Keratinocyte (primary cell): ENCODE measurements at regions not wholly inside any gene's neighbourhood (a gene's known extent, or its start where the extent isn't known, plus 50 kb on each side); places are given as distances from the start of the nearest gene placed in this dataset.

Experiments
- DNase-seq: peaks from one replicate; pipeline ENCODE4 v3.0.0-alpha.2; 2011; ENCODE audit warnings: low read depth, missing footprints, low spot score
- FAIRE-seq: peaks from 2 replicates; lab custom pipeline; 2011; peaks lifted over from hg19 to GRCh38; lab: Jason Lieb, UNC
- H2AFZ ChIP-seq: 2 replicates; pipeline ENCODE4 v1.6.0; 2012; ENCODE audit warnings: low read length, control low read depth, inconsistent platforms; ENCODE audit not compliant: control insufficient read depth
- H3K27ac ChIP-seq: 2 replicates; pipeline ENCODE4 v1.5.1; 2011; ENCODE audit warnings: low read length; ENCODE audit not compliant: control insufficient read depth, insufficient read depth
- H3K27me3 ChIP-seq: 3 replicates; pipeline ENCODE4 v1.6.0; 2011; ENCODE audit warnings: low read length; ENCODE audit not compliant: control insufficient read depth, insufficient read depth; ENCODE audit errors: extremely low read depth
- H3K36me3 ChIP-seq, 2 experiments: 2 replicates in 1 of 2; 3 replicates in 1 of 2; pipeline ENCODE4 v1.5.1; 2011; ENCODE audit warnings: low read length in 2 of 2, mild to moderate bottlenecking in 1 of 2; ENCODE audit not compliant: control insufficient read depth in 2 of 2, insufficient read depth in 2 of 2; ENCODE audit errors: extremely low read depth in 1 of 2
- H3K4me1 ChIP-seq: 3 replicates; pipeline ENCODE4 v1.5.1; 2011; ENCODE audit warnings: low read length; ENCODE audit not compliant: control insufficient read depth, insufficient read depth; ENCODE audit errors: extremely low read depth
- H3K4me2 ChIP-seq: 3 replicates; pipeline ENCODE4 v1.6.0; 2011; ENCODE audit warnings: low read depth, low read length; ENCODE audit not compliant: control insufficient read depth, insufficient read depth; ENCODE audit errors: extremely low read depth
- H3K4me3 ChIP-seq, 3 experiments: fragments of 200-600 bp in 1 of 3; sonication (generic) in 1 of 3; 2 replicates in 2 of 3; 3 replicates in 1 of 3; pipeline ENCODE4 v1.5.1; 2011 to 2016; ENCODE audit warnings: low read length in 3 of 3, mild to moderate bottlenecking in 3 of 3, control low read depth in 2 of 3, inconsistent platforms in 1 of 3, low read depth in 1 of 3, mixed read lengths in 1 of 3, mixed run types in 1 of 3, moderate library complexity in 1 of 3; ENCODE audit not compliant: control insufficient read depth in 2 of 3, insufficient read depth in 2 of 3; ENCODE audit errors: extremely low read depth in 1 of 3
- H3K79me2 ChIP-seq: 2 replicates; pipeline ENCODE4 v1.6.0; 2012; ENCODE audit warnings: low read length; ENCODE audit not compliant: control insufficient read depth, insufficient read depth
- H3K9ac ChIP-seq: 3 replicates; pipeline ENCODE4 v1.6.0; 2011; ENCODE audit warnings: low read length; ENCODE audit not compliant: control insufficient read depth, insufficient read depth; ENCODE audit errors: extremely low read depth
- H3K9me1 ChIP-seq: 3 replicates; pipeline ENCODE4 v1.6.0; 2011; ENCODE audit warnings: low read length; ENCODE audit not compliant: control insufficient read depth, insufficient read depth; ENCODE audit errors: extremely low read depth
- H3K9me3 ChIP-seq: 2 replicates; pipeline ENCODE4 v1.5.1; 2012; ENCODE audit warnings: low read depth, low read length; ENCODE audit not compliant: control insufficient read depth
- H4K20me1 ChIP-seq: 3 replicates; pipeline ENCODE4 v1.6.0; 2011; ENCODE audit warnings: low read length; ENCODE audit not compliant: control insufficient read depth, insufficient read depth; ENCODE audit errors: extremely low read depth
- CTCF ChIP-seq, 3 experiments: IDR thresholded peaks in 1 of 3; conservative IDR thresholded peaks in 1 of 3; optimal IDR thresholded peaks in 1 of 3; 2 replicates in 2 of 3; 3 replicates in 1 of 3; pipeline versions ENCODE3 to v1.5.1; 2011; ENCODE audit warnings: low read length in 3 of 3, mild to moderate bottlenecking in 3 of 3, moderate library complexity in 2 of 3, control low read depth in 1 of 3, inconsistent platforms in 1 of 3; ENCODE audit not compliant: insufficient read depth in 2 of 3; ENCODE audit errors: extremely low read depth in 1 of 3
- EZH2 ChIP-seq: IDR thresholded peaks from one replicate; pipeline ENCODE4 v1.6.1; 2012; ENCODE audit warnings: inconsistent platforms, mild to moderate bottlenecking, low read length, moderate library complexity
- dilution Hi-C: fragments of 300-500 bp; cut with MboI; formaldehyde crosslinking; loops from one replicate; pipeline ENCODE4 v1.7.0; 2020; ENCODE audit warnings: low sequenced_read_pairs; ENCODE audit not compliant: extremely low pct_ligation_motif_present

- H3K9ac ChIP-seq: no peak overlapping the region
Observed at GRCh38 chr1:55904541-55904940, 674.8 kb downstream of the PLPP3 start.

GRCh38 chr1:55898181-55898580 lies 681.2 kb downstream of the PLPP3 start:
- H3K9me3 ChIP-seq: no peaks in the 10 kb centered on the region
- FAIRE-seq: no peak
- no peak overlapping the region for H3K4me2 ChIP-seq
- no peak overlapping the region for H3K27ac ChIP-seq
- H3K79me2 ChIP-seq: no peaks in the 10 kb centered on the region
- TF ChIP-seq EZH2: no peak
- TF ChIP-seq CTCF (optimal IDR thresholded peaks at IDR 0.05 in 1 of 3, IDR thresholded peaks at IDR 0.05 in 1 of 3, conservative IDR thresholded peaks at IDR 0.05 in 1 of 3; ENCODE audit: extremely low read depth in 1 of 3, insufficient read depth in 2 of 3, low read length in 3 of 3): no peak
- no peaks in the 10 kb centered on the region for H4K20me1 ChIP-seq
- H3K27me3 ChIP-seq: no peaks in the 10 kb centered on the region
- H3K36me3 ChIP-seq: no peaks in the 10 kb centered on the region
- no peak for DNase-seq
- dilution Hi-C loops: no loop called here
- no peaks in the 10 kb centered on the region for H3K9me1 ChIP-seq
- no peak overlapping the region for H3K9ac ChIP-seq
- no peak overlapping the region for H3K4me3 ChIP-seq
- no peak overlapping the region for H2AFZ ChIP-seq
- H3K4me1 ChIP-seq: no peaks in the 10 kb centered on the region

More at GRCh38 chr1:55904541-55904940, 674.8 kb downstream of the PLPP3 start:
- H3K27me3 ChIP-seq: no peaks in the 10 kb centered on the region
- H3K4me3 ChIP-seq: no peak overlapping the region
- H3K36me3 ChIP-seq: no peaks in the 10 kb centered on the region
- H3K4me2 ChIP-seq: no peak overlapping the region
- H2AFZ ChIP-seq: no peak overlapping the region
- no peaks in the 10 kb centered on the region for H3K9me3 ChIP-seq
- no peak for DNase-seq
- H3K27ac ChIP-seq: no peak overlapping the region
- dilution Hi-C loops: no loop called here
- H3K9me1 ChIP-seq: no peaks in the 10 kb centered on the region
- no peaks in the 10 kb centered on the region for H3K4me1 ChIP-seq
- no peak for FAIRE-seq
- no peaks in the 10 kb centered on the region for H3K79me2 ChIP-seq
- H4K20me1 ChIP-seq: no peaks in the 10 kb centered on the region
- TF ChIP-seq EZH2 (no peak), CTCF (optimal IDR thresholded peaks at IDR 0.05 in 1 of 3, IDR thresholded peaks at IDR 0.05 in 1 of 3, conservative IDR thresholded peaks at IDR 0.05 in 1 of 3; ENCODE audit: extremely low read depth in 1 of 3, insufficient read depth in 2 of 3, low read length in 3 of 3) (no peak)
